GM12874 (cell line): ENCODE measurements at regions not wholly inside any gene's neighbourhood (a gene's known extent, or its start where the extent isn't known, plus 50 kb on each side); places are given as distances from the start of the nearest gene placed in this dataset.

Experiments used
- TF ChIP-seq, protein P1 (sequence below): IDR thresholded peaks from 2 replicates; pipeline ENCODE4 v1.5.1; 2011; ENCODE audit warnings: low read depth, mild to moderate bottlenecking, control low read depth, low read length, moderate library complexity; ENCODE audit not compliant: insufficient read depth

DNA sequence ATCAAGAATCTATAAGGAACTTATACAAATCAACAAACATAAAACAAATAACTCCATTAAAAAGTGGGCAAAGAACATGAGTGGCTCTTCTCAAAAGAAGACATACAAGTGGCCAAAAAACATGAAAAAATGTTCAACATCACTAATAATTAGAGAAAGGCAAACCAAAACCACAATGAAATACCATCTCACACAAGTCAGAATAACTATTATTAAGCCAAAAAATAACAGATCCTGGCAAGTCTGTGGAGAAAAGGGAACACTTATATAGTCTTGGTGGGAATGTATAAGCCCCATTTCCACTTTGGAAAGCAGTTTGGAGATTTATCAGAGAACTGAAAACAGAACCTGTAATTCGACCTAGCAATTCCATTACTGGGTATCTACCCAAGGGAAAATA lies 921.0 kb downstream of the KCNA4 start:
- TF ChIP-seq, protein P1, sequence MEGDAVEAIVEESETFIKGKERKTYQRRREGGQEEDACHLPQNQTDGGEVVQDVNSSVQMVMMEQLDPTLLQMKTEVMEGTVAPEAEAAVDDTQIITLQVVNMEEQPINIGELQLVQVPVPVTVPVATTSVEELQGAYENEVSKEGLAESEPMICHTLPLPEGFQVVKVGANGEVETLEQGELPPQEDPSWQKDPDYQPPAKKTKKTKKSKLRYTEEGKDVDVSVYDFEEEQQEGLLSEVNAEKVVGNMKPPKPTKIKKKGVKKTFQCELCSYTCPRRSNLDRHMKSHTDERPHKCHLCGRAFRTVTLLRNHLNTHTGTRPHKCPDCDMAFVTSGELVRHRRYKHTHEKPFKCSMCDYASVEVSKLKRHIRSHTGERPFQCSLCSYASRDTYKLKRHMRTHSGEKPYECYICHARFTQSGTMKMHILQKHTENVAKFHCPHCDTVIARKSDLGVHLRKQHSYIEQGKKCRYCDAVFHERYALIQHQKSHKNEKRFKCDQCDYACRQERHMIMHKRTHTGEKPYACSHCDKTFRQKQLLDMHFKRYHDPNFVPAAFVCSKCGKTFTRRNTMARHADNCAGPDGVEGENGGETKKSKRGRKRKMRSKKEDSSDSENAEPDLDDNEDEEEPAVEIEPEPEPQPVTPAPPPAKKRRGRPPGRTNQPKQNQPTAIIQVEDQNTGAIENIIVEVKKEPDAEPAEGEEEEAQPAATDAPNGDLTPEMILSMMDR = no peak

DNA sequence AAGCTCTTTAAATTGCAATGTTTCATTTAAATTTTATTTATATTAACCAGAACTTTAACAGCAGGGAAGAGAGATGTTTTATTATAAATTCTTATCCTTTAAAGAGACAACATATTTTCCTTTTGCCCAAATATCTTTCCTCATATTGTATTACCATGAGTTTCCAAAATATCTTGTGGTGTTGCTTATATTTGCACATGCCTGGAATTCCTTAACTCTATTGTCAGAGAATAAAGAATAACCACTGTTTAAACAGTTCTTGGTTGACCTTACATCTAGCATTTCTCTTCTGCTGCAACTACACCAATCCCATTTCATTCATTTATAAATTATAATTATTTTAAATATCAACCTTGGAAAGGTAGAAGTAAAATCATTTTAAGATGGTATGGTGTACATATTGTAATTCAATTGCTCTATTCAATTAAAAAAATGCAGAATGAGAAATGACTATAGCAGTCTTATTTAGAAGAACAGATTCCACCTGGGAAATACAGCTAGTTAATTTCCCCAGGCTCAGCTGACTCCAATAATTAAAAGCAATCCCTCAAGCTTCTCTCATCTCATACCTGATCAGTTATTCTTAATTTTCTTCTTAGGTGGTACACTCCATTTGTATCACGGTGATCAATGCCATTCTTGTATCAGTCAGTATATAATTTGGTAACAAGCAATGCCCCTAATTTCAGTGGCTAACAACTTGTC lies 923.3 kb downstream of the KCNA4 start:
- TF ChIP-seq, protein P1 = no peak

DNA sequence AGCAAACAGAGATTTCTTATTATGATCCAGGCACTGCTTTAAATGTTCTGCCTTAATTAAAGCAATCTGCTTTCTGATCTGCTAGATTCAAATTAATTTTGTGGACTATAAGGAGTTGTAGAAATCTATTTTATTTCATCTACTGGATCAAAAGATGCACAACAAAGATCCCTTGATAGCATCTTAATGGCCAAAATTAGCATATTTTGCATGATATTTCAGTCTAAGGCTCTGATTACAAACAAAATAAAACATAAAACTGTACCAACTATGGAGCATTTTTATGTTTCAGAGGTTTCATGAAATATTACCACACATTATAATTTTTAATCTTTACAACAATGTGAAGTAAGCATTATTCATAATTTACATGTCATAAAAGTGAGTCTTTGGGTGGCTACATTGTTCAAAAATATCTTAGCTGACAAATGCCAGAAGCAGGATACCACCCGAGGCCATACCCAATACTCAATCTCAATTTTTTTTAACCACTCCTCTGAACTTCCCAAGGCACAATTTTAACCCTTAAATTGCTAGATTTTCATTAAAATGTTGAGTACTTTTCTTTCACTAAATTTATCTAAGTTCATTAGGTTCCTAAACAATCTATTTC lies 929.5 kb downstream of the KCNA4 start:
- TF ChIP-seq, protein P1 = no peak

DNA sequence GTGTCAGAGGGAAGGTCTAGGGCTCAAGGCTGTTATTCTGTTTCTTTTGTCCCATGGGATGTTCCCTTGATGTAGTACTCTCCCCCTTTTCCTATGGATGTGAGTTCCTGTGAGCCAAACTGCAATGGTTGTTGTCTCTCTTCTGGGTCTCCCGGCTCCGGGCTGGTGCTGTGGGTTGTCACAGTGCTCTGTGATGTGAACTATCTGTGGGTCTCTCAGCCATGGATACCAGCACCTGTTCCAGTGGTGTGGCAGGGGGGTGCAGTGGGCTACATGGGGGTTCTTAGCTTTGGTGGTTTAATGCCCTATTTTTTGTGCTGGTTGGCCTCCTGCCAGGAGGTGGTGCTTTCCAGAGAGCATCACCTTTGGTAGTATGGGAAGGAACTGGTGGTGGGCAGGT lies 941.1 kb downstream of the KCNA4 start:
- TF ChIP-seq, protein P1 = no peak

DNA sequence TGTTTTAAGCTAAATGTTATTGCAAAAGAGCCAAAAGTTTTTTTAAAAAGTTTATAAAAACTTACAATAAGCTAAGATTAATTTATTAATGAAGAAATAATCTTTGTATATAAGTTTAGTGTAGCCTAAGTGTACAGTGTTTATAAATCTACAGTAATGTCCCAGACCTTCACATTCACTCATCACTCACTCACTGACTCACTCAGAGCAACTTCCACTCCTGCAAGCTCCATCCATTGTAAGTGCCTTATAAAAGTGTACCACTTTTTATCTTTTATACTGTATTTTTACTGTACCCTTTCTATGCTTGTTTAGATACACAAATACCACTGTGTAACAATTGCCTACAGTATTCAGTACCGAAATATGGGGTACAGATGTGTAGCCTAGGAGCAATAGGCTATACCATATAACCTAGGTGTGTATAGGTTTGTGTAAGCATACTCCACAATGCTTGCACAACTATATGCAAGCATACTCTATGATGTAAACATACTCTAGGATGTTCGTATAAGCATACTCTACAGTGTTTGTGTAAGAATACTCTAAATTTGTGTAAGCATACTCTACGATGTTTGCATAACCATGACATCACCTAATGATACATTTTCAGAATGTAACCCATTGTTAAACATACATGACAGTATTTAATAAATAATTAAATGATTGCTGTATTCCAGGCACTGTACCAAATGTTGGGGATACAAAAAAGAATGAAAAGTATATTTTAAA lies 953.0 kb downstream of the KCNA4 start:
- TF ChIP-seq, protein P1 = no peak

DNA sequence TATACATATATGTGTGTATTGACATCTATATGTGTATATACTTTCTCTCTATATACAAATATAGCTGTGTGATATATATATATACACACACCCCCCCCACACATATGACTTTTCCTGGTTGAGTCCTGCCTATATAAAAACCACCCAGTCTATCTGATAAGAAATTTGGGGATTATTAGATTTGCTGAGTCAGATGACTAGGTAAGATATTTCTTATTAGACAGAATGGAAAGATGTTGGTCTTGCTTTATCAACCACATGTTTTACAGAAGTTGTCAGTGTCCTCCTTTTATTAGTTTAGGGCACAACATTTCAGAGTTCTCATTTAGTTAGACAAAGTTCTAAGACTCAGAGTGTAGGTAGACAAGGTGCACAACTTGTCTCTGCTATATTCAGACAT lies 953.3 kb downstream of the METTL15 start:
- TF ChIP-seq, protein P1 = no peak

DNA sequence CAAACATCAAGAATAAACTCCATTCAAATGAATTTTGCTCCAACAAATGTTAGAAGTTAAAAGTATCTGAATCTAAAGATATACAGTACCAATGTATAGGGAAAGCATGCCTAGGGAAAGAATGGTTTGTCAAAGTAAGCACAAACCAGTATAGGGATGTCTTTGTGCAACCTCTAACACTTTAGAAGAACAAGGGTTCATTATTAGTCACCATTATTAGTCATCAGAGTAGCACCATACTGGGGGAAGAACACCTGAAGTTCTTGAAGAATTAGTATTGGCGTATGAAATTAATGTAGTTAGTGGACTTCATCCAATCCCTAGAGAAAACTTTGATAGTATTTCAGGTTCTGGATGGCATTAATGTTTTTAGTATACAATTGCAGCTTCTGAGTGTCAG lies 943.7 kb downstream of the METTL15 start:
- TF ChIP-seq, protein P1 = no peak
